IMR-90 (cell line): ENCODE measurements at regions not wholly inside any gene's neighbourhood (a gene's known extent, or its start where the extent isn't known, plus 50 kb on each side); places are given as distances from the start of the nearest gene placed in this dataset.

ENCODE experiments used
- ATAC-seq: fragments of 200-7000 bp; cut with Tn5 transposase; 2 replicates; pipeline ENCODE4 v1.9.1; 2020; ENCODE audit warnings: low read depth, mild to moderate bottlenecking, moderate library complexity
- BruUV-seq: library from RNA; stranded (reverse); fragments of 400-500 nt; replicated peaks from 2 replicates; lab custom pipeline; 2021; lab: Mats Ljungman, UMichigan
- CTCF ChIA-PET: fragments of 300-600 bp; formaldehyde crosslinking; extraction: SDS; loops from one replicate; lab custom pipeline; 2021; ENCODE audit warnings: antibody characterized with exemption; lab: Yijun Ruan, JAX
- POLR2A ChIA-PET: fragments of 300-600 bp; sonication (Branson Sonifier 250); formaldehyde crosslinking; loops from one replicate; lab custom pipeline; 2022; ENCODE audit warnings: antibody characterized with exemption; ENCODE audit not compliant: unreplicated experiment; lab: Charles Lee
- DNase-seq: peaks from one replicate; pipeline ENCODE4 v3.0.0; 2013
- H2AFZ ChIP-seq: replicated peaks from 2 replicates; pipeline ENCODE3; 2013; ENCODE audit warnings: low read length, mild to moderate bottlenecking; ENCODE audit not compliant: poor library complexity
- H2AK5ac ChIP-seq: 2 replicates; pipeline ENCODE4 v1.6.1; 2013; ENCODE audit warnings: low read depth, low read length, inconsistent platforms
- H2AK9ac ChIP-seq: replicated peaks from 2 replicates; pipeline ENCODE3; 2013; ENCODE audit warnings: mild to moderate bottlenecking, low read depth, low read length, moderate library complexity; ENCODE audit not compliant: poor library complexity
- H2BK120ac ChIP-seq: 2 replicates; pipeline ENCODE4 v1.6.1; 2013; ENCODE audit warnings: low read depth, low read length, inconsistent platforms
- H2BK15ac ChIP-seq: 3 replicates; pipeline ENCODE4 v1.6.1; 2013; ENCODE audit warnings: low read depth, low read length, inconsistent platforms
- H2BK20ac ChIP-seq: 2 replicates; pipeline ENCODE4 v1.6.1; 2013; ENCODE audit warnings: low read depth, mild to moderate bottlenecking, inconsistent platforms, low read length, moderate library complexity
- H2BK5ac ChIP-seq: 2 replicates; pipeline ENCODE4 v1.6.1; 2013; ENCODE audit warnings: mild to moderate bottlenecking, low read depth, low read length, inconsistent platforms; ENCODE audit not compliant: poor library complexity, severe bottlenecking
- H3K14ac ChIP-seq: replicated peaks from 2 replicates; pipeline ENCODE4 v1.6.1; 2013; ENCODE audit warnings: low read depth, low read length, inconsistent platforms
- H3K18ac ChIP-seq: 2 replicates; pipeline ENCODE4 v1.6.1; 2013; ENCODE audit warnings: low read depth, low read length, control low read depth
- H3K23ac ChIP-seq: 2 replicates; pipeline ENCODE4 v1.6.1; 2013; ENCODE audit warnings: low read depth, low read length, inconsistent platforms
- H3K27ac ChIP-seq: 2 replicates; pipeline ENCODE4 v1.5.1; 2013; ENCODE audit warnings: mild to moderate bottlenecking, control low read depth, low read length; ENCODE audit not compliant: insufficient read depth
- H3K27me3 ChIP-seq: 2 replicates; pipeline ENCODE4 v1.6.1; 2013; ENCODE audit warnings: low read length; ENCODE audit not compliant: control insufficient read depth, insufficient read depth
- H3K36me3 ChIP-seq: 2 replicates; pipeline ENCODE4 v1.6.1; 2013; ENCODE audit warnings: low read length, mixed read lengths; ENCODE audit not compliant: control insufficient read depth, insufficient read depth
- H3K4ac ChIP-seq: 2 replicates; pipeline ENCODE4 v1.6.1; 2013; ENCODE audit warnings: low read depth, low read length, inconsistent platforms
- H3K4me1 ChIP-seq: 2 replicates; pipeline ENCODE4 v1.6.1; 2013; ENCODE audit warnings: low read length, mixed read lengths; ENCODE audit not compliant: control insufficient read depth, insufficient read depth
- H3K4me2 ChIP-seq: 2 replicates; pipeline ENCODE4 v1.6.1; 2013; ENCODE audit warnings: low read depth, mild to moderate bottlenecking, control low read depth, low read length, moderate library complexity
- H3K4me3 ChIP-seq: 2 replicates; pipeline ENCODE4 v1.5.1; 2013; ENCODE audit warnings: low read depth, mild to moderate bottlenecking, control low read depth, low read length, moderate library complexity; ENCODE audit not compliant: insufficient read depth
- H3K56ac ChIP-seq: 2 replicates; pipeline ENCODE4 v1.6.1; 2013; ENCODE audit warnings: low read length, inconsistent platforms; ENCODE audit not compliant: insufficient read depth; ENCODE audit errors: extremely low read depth
- H3K79me1 ChIP-seq, 2 experiments: 2 replicates each; pipeline ENCODE4 v1.6.1; 2013; ENCODE audit warnings: low read length in 2 of 2, inconsistent platforms in 1 of 2, low read depth in 1 of 2
- H3K9ac ChIP-seq: 2 replicates; pipeline ENCODE4 v1.6.1; 2013; ENCODE audit warnings: low read depth, low read length, control low read depth
- H3K9me1 ChIP-seq: 2 replicates; pipeline ENCODE4 v1.6.1; 2013; ENCODE audit warnings: low read length, inconsistent platforms; ENCODE audit not compliant: insufficient read depth
- H3K9me3 ChIP-seq: 2 replicates; pipeline ENCODE4 v1.6.1; 2013; ENCODE audit warnings: low read length; ENCODE audit not compliant: control insufficient read depth, insufficient read depth
- H4K20me1 ChIP-seq: 2 replicates; pipeline ENCODE4 v1.6.1; 2013; ENCODE audit warnings: low read length, inconsistent platforms; ENCODE audit not compliant: insufficient read depth
- H4K5ac ChIP-seq: 2 replicates; pipeline ENCODE4 v1.6.1; 2013; ENCODE audit warnings: mild to moderate bottlenecking, low read depth, low read length, control low read depth
- H4K8ac ChIP-seq, 2 experiments: 2 replicates each; pipeline ENCODE4 v1.6.1; 2013; ENCODE audit warnings: low read depth in 2 of 2, low read length in 2 of 2, control low read depth in 1 of 2, inconsistent platforms in 1 of 2
- H4K91ac ChIP-seq: 2 replicates; pipeline ENCODE4 v1.6.1; 2013; ENCODE audit warnings: low read depth, low read length, inconsistent platforms; ENCODE audit not compliant: insufficient read depth
- BHLHE40 ChIP-seq: fragments of 150-350 bp; IDR thresholded peaks from 2 replicates; pipeline ENCODE4 v1.6.1; 2016; ENCODE audit warnings: mild to moderate bottlenecking, low read depth, low read length
- CEBPB ChIP-seq: IDR thresholded peaks from 2 replicates; pipeline ENCODE4 v1.6.1; 2012; ENCODE audit warnings: low read depth, low read length, improper control_type of control experiment
- CHD1 ChIP-seq: IDR thresholded peaks from 2 replicates; pipeline ENCODE4 v1.6.1; 2012; ENCODE audit warnings: low read depth, low read length, improper control_type of control experiment
- ELK1 ChIP-seq: fragments of 150-350 bp; IDR thresholded peaks from 2 replicates; pipeline ENCODE4 v1.6.1; 2016; ENCODE audit warnings: low read depth, mild to moderate bottlenecking, low read length, moderate library complexity, borderline replicate concordance
- FOS ChIP-seq: fragments of 150-350 bp; IDR thresholded peaks from 2 replicates; pipeline ENCODE4 v1.6.1; 2016; ENCODE audit warnings: low read depth, low read length
- MAFK ChIP-seq: IDR thresholded peaks from 2 replicates; pipeline ENCODE4 v1.6.1; 2012; ENCODE audit warnings: low read depth, low read length, improper control_type of control experiment
- MAZ ChIP-seq: IDR thresholded peaks from 2 replicates; pipeline ENCODE4 v1.6.1; 2012; ENCODE audit warnings: low read depth, mild to moderate bottlenecking, low read length, improper control_type of control experiment, moderate library complexity, borderline replicate concordance
- MXI1 ChIP-seq: IDR thresholded peaks from 2 replicates; pipeline ENCODE4 v1.6.1; 2012; ENCODE audit warnings: low read depth, mild to moderate bottlenecking, low read length, moderate library complexity, borderline replicate concordance
- NFE2L2 ChIP-seq: fragments of 150-350 bp; IDR thresholded peaks from 2 replicates; pipeline ENCODE4 v1.6.1; 2016; ENCODE audit warnings: low read depth, mild to moderate bottlenecking, low read length
- POLR2A ChIP-seq: IDR thresholded peaks from 2 replicates; pipeline ENCODE4 v1.6.1; 2012; ENCODE audit warnings: mild to moderate bottlenecking, low read depth, low read length
- RAD21 ChIP-seq: IDR thresholded peaks from 2 replicates; pipeline ENCODE4 v1.6.1; 2012; ENCODE audit warnings: low read length, improper control_type of control experiment
- RCOR1 ChIP-seq: IDR thresholded peaks from 2 replicates; pipeline ENCODE4 v1.6.1; 2012; ENCODE audit warnings: mild to moderate bottlenecking, low read length, improper control_type of control experiment; ENCODE audit not compliant: insufficient replicate concordance
- RFX5 ChIP-seq: IDR thresholded peaks from 2 replicates; pipeline ENCODE4 v1.8.0; 2012; ENCODE audit warnings: low read depth, mild to moderate bottlenecking, low read length, moderate library complexity
- SMC3 ChIP-seq: fragments of 150-350 bp; IDR thresholded peaks from 2 replicates; pipeline ENCODE4 v1.6.1; 2016; ENCODE audit warnings: low read depth, mild to moderate bottlenecking, antibody characterized with exemption, low read length, moderate library complexity
- USF2 ChIP-seq: fragments of 150-350 bp; IDR thresholded peaks from 2 replicates; pipeline ENCODE4 v1.6.1; 2017; ENCODE audit warnings: mild to moderate bottlenecking, antibody characterized with exemption, low read length, low read depth
- WGBS, 2 experiments: methylation state at CpG; one replicate each; pipeline versions ENCODE4 v1.1.5 to v1.1.7; 2013; ENCODE audit warnings: missing lambda C conversion rate in 2 of 2; ENCODE audit not compliant: insufficient read length in 1 of 2; ENCODE audit errors: extremely low coverage in 2 of 2; 5-methylcytosine and 5-hydroxymethylcytosine counted together
- dilution Hi-C: fragments of 300-500 bp; cut with HindIII; formaldehyde crosslinking; loops from one replicate; pipeline ENCODE4 v1.14.3; 2018; ENCODE audit warnings: low sequenced_read_pairs; ENCODE audit not compliant: unreplicated experiment
- in situ Hi-C: fragments of 300-500 bp; cut with MboI; formaldehyde crosslinking; loops from 3 replicates; pipeline ENCODE4 v1.14.3; 2019; ENCODE audit warnings: low sequenced_read_pairs, inconsistent platforms, mixed read lengths
- intact Hi-C: fragments of 100-400 bp; cut with micrococcal nuclease; formaldehyde crosslinking; loops from 2 replicates; pipeline ENCODE4 v1.10.0; 2022
- TF ChIP-seq, protein P1 (sequence below): conservative IDR thresholded peaks from 2 replicates; pipeline ENCODE4 v1.5.1; 2012; ENCODE audit warnings: mild to moderate bottlenecking, low read depth, low read length, improper control_type of control experiment

- no peak for ATAC-seq
- intact Hi-C loops = no loop called here
- no peak overlapping the region for H3K27ac ChIP-seq
Observed at GRCh38 chr9:89697553-89697952, 92.7 kb downstream of the GADD45G start.

More at GRCh38 chr9:89697553-89697952, 92.7 kb downstream of the GADD45G start:
- Histone ChIP-seq H2AK9ac (no peak overlapping the region), H3K27me3 (peaks cover 3% of the 10 kb centered on the region; the same call in 1 of the 2 replicates), H3K56ac (no peak overlapping the region), H3K18ac (no peak overlapping the region), H3K9me1 (no peaks in the 10 kb centered on the region), H2BK20ac (no peak overlapping the region), H3K4ac (no peak overlapping the region), H3K4me3 (no peak overlapping the region), H4K91ac (no peak overlapping the region), H2BK15ac (no peak overlapping the region), H3K14ac (no peak overlapping the region), H3K9me3 (no peaks in the 10 kb centered on the region), H3K23ac (no peak overlapping the region), H3K9ac (no peak overlapping the region), H4K8ac (no peak overlapping the region), H3K36me3 (no peaks in the 10 kb centered on the region), H3K79me1 (no peaks in the 10 kb centered on the region), H2AK5ac (no peak overlapping the region), H2BK5ac (no peak overlapping the region), H4K20me1 (no peaks in the 10 kb centered on the region), H4K5ac (no peak overlapping the region), H2AFZ (no peak overlapping the region), H3K4me1 (no peaks in the 10 kb centered on the region), H3K4me2 (no peak overlapping the region), H2BK120ac (no peak overlapping the region)
- in situ Hi-C loops = no loop called here
- no peak for TF ChIP-seq ELK1
- TF ChIP-seq USF2 = no peak
- no peak for TF ChIP-seq POLR2A
- TF ChIP-seq RCOR1 = no peak
- TF ChIP-seq BHLHE40 = no peak
- TF ChIP-seq, protein P1, sequence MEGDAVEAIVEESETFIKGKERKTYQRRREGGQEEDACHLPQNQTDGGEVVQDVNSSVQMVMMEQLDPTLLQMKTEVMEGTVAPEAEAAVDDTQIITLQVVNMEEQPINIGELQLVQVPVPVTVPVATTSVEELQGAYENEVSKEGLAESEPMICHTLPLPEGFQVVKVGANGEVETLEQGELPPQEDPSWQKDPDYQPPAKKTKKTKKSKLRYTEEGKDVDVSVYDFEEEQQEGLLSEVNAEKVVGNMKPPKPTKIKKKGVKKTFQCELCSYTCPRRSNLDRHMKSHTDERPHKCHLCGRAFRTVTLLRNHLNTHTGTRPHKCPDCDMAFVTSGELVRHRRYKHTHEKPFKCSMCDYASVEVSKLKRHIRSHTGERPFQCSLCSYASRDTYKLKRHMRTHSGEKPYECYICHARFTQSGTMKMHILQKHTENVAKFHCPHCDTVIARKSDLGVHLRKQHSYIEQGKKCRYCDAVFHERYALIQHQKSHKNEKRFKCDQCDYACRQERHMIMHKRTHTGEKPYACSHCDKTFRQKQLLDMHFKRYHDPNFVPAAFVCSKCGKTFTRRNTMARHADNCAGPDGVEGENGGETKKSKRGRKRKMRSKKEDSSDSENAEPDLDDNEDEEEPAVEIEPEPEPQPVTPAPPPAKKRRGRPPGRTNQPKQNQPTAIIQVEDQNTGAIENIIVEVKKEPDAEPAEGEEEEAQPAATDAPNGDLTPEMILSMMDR = no peak
- TF ChIP-seq RFX5 = no peak
- no peak for TF ChIP-seq SMC3
- no peak for TF ChIP-seq MAFK
- no peak for TF ChIP-seq CHD1
- TF ChIP-seq MXI1 = no peak
- TF ChIP-seq NFE2L2 = no peak
- no peak for TF ChIP-seq FOS
- TF ChIP-seq MAZ = no peak
- no peak for TF ChIP-seq CEBPB
- TF ChIP-seq RAD21 = no peak
- ChIA-PET POLR2A (no interaction called here), CTCF (no interaction called here)
- DNase-seq = no peak
- no TSS peak for BruUV-seq
- 40% methylated on average over 1 of the region's 3 CpGs; no CpG with 5 or more reads in 1 of the 2 experiments for WGBS, 2 experiments
- dilution Hi-C loops = no loop called here
